Activated B cell treated with CpG ODN at 0.5 μM for 24 hours (primary cell): ENCODE measurements at regions not wholly inside any gene's neighbourhood (a gene's known extent, or its start where the extent isn't known, plus 50 kb on each side); places are given as distances from the start of the nearest gene placed in this dataset.
"Not testable (repeated sequence)": the region's sequence is repeated elsewhere in the genome, so short reads cannot be mapped to it uniquely, and the experiment has no call there.

ENCODE experiments used
- ATAC-seq: fragments of 200-7000 bp; cut with Tn5 transposase; one replicate; pipeline ENCODE4 v1.10.0; 2021; ENCODE audit warnings: low read depth, mild to moderate bottlenecking, moderate library complexity
- CTCF ChIA-PET: fragments of 350-600 bp; sonication (Branson Sonifier 250); formaldehyde crosslinking; loops from one replicate; lab custom pipeline; 2021; ENCODE audit warnings: antibody characterized with exemption; lab: Charles Lee
- POLR2A ChIA-PET: fragments of 350-600 bp; sonication (Branson Sonifier 250); formaldehyde crosslinking; loops from one replicate; lab custom pipeline; 2021; ENCODE audit warnings: antibody characterized with exemption; lab: Charles Lee
- DNase-seq: peaks from one replicate; pipeline ENCODE4 v3.0.0; 2022
- H3K27ac Mint-ChIP-seq: one replicate; pipeline ENCODE4 v1.8.0; 2020; ENCODE audit warnings: mixed read lengths
- H3K27me3 Mint-ChIP-seq: one replicate; pipeline ENCODE4 v1.8.0; 2021; ENCODE audit warnings: mixed read lengths
- H3K36me3 Mint-ChIP-seq: one replicate; pipeline ENCODE4 v1.8.0; 2021; ENCODE audit warnings: low read depth, mixed read lengths
- H3K4me1 Mint-ChIP-seq: one replicate; pipeline ENCODE4 v1.8.0; 2021; ENCODE audit warnings: mixed read lengths
- H3K4me3 Mint-ChIP-seq: one replicate; pipeline ENCODE4 v1.8.0; 2020; ENCODE audit warnings: mild to moderate bottlenecking, mixed read lengths
- H3K9me3 Mint-ChIP-seq: one replicate; pipeline ENCODE4 v1.8.0; 2020; ENCODE audit warnings: mixed read lengths
- CTCF ChIP-seq: fragments of 200-600 bp; IDR thresholded peaks from one replicate; pipeline ENCODE4 v1.8.0; 2022; ENCODE audit warnings: antibody characterized with exemption, mild to moderate bottlenecking
- intact Hi-C: fragments of 100-400 bp; cut with micrococcal nuclease; formaldehyde crosslinking; loops from one replicate; pipeline ENCODE4 v1.15.1; 2024

- no peak for DNase-seq
- ChIA-PET POLR2A (no interaction called here), CTCF (no interaction called here)
- no peaks in the 10 kb centered on the region for H3K9me3 Mint-ChIP-seq
- no peak for ATAC-seq
- no peak overlapping the region for H3K27ac Mint-ChIP-seq
- no peaks in the 10 kb centered on the region for H3K4me1 Mint-ChIP-seq
- no peak overlapping the region for H3K4me3 Mint-ChIP-seq
- TF ChIP-seq CTCF, result no peak
- H3K27me3 Mint-ChIP-seq, result no peaks in the 10 kb centered on the region
- no peaks in the 10 kb centered on the region for H3K36me3 Mint-ChIP-seq
- intact Hi-C loops, result no loop called here
Measured at GRCh38 chr7:81066797-81067196, 147.9 kb upstream of the SEMA3C start.

- no peak for ATAC-seq
- no peak overlapping the region for H3K4me3 Mint-ChIP-seq
- no peaks in the 10 kb centered on the region for H3K4me1 Mint-ChIP-seq
- TF ChIP-seq CTCF, result no peak
- H3K9me3 Mint-ChIP-seq, result no peaks in the 10 kb centered on the region
- POLR2A ChIA-PET, result no interaction called here
- intact Hi-C loops, result no loop called here
- no peaks in the 10 kb centered on the region for H3K27me3 Mint-ChIP-seq
- no peaks in the 10 kb centered on the region for H3K36me3 Mint-ChIP-seq
- DNase-seq, result no peak
- H3K27ac Mint-ChIP-seq, result no peak overlapping the region
- CTCF ChIA-PET, result no interaction called here
Measured at GRCh38 chr7:81064426-81064825, 145.6 kb upstream of the SEMA3C start.

GRCh38 chr7:81062755-81063154 is 143.9 kb upstream of the SEMA3C start:
- ChIA-PET POLR2A (no interaction called here), CTCF (no interaction called here)
- no peaks in the 10 kb centered on the region for H3K36me3 Mint-ChIP-seq
- no peaks in the 10 kb centered on the region for H3K9me3 Mint-ChIP-seq
- ATAC-seq (no peak), DNase-seq (no peak)
- H3K27me3 Mint-ChIP-seq, result no peaks in the 10 kb centered on the region
- H3K4me1 Mint-ChIP-seq, result no peaks in the 10 kb centered on the region
- no peak overlapping the region for H3K27ac Mint-ChIP-seq
- no peak overlapping the region for H3K4me3 Mint-ChIP-seq
- intact Hi-C loops, result no loop called here
- no peak for TF ChIP-seq CTCF

- H3K27me3 Mint-ChIP-seq, H3K4me1 Mint-ChIP-seq, intact Hi-C loops, POLR2A ChIA-PET, DNase-seq, H3K36me3 Mint-ChIP-seq, H3K27ac Mint-ChIP-seq, H3K9me3 Mint-ChIP-seq, H3K4me3 Mint-ChIP-seq, CTCF ChIA-PET, ATAC-seq: not testable (repeated sequence)
Measured at GRCh38 chr7:81057469-81057868, 138.6 kb upstream of the SEMA3C start.

GRCh38 chr7:81053623-81054022 is 134.8 kb upstream of the SEMA3C start:
- ChIA-PET POLR2A (no interaction called here), CTCF (no interaction called here)
- ATAC-seq (no peak), DNase-seq (no peak)
- no peaks in the 10 kb centered on the region for H3K36me3 Mint-ChIP-seq
- TF ChIP-seq CTCF, result no peak
- H3K9me3 Mint-ChIP-seq, result peaks cover 9% of the 10 kb centered on the region
- H3K4me3 Mint-ChIP-seq, result no peak overlapping the region
- H3K27ac Mint-ChIP-seq, result no peak overlapping the region
- no peaks in the 10 kb centered on the region for H3K4me1 Mint-ChIP-seq
- intact Hi-C loops, result no loop called here
- no peaks in the 10 kb centered on the region for H3K27me3 Mint-ChIP-seq

- DNase-seq, result no peak
- Mint-ChIP-seq H3K27ac (no peak overlapping the region), H3K9me3 (peaks cover 10% of the 10 kb centered on the region), H3K4me3 (no peak overlapping the region), H3K4me1 (no peaks in the 10 kb centered on the region), H3K36me3 (no peaks in the 10 kb centered on the region), H3K27me3 (no peaks in the 10 kb centered on the region)
- ATAC-seq, result no peak
- intact Hi-C loops, result no loop called here
- ChIA-PET CTCF (no interaction called here), POLR2A (no interaction called here)
- TF ChIP-seq CTCF, result no peak
Measured at GRCh38 chr7:81051811-81052413, 133.1 kb upstream of the SEMA3C start.
